Muscle layer of duodenum (tissue), 2 donors: ENCODE measurements at regions not wholly inside any gene's neighbourhood (a gene's known extent, or its start where the extent isn't known, plus 50 kb on each side); places are given as distances from the start of the nearest gene placed in this dataset.
"Not testable (repeated sequence)": the region's sequence is repeated elsewhere in the genome, so short reads cannot be mapped to it uniquely, and the experiment has no call there.

Experiments
- H3K27ac ChIP-seq: one replicate; pipeline ENCODE4 v1.7.0; 2013; ENCODE audit warnings: mild to moderate bottlenecking, low read length
- H3K27me3 ChIP-seq: one replicate; pipeline ENCODE4 v1.7.0; 2013; ENCODE audit warnings: low read depth, mild to moderate bottlenecking, control low read depth, low read length
- H3K36me3 ChIP-seq, 2 donors: one replicate each; pipeline ENCODE4 v1.7.0; 2013; ENCODE audit warnings: low read length in 2 of 2, control low read depth in 1 of 2, mild to moderate bottlenecking in 1 of 2; ENCODE audit not compliant: insufficient read depth in 2 of 2, control insufficient read depth in 1 of 2
- H3K4me1 ChIP-seq, 2 donors: one replicate each; pipeline ENCODE4 v1.7.0; 2013; ENCODE audit warnings: low read length in 2 of 2, mild to moderate bottlenecking in 2 of 2, control low read depth in 1 of 2, moderate library complexity in 1 of 2; ENCODE audit not compliant: insufficient read depth in 2 of 2, control insufficient read depth in 1 of 2
- H3K4me3 ChIP-seq, 2 donors: one replicate each; pipeline ENCODE4 v1.7.0; 2013; ENCODE audit warnings: low read length in 2 of 2, low read depth in 1 of 2, mild to moderate bottlenecking in 1 of 2
- H3K9me3 ChIP-seq, 2 donors: one replicate each; pipeline ENCODE4 v1.7.0; 2013; ENCODE audit warnings: low read length in 2 of 2, control low read depth in 1 of 2, mild to moderate bottlenecking in 1 of 2; ENCODE audit not compliant: control insufficient read depth in 1 of 2
- donor health status: healthy.

DNA sequence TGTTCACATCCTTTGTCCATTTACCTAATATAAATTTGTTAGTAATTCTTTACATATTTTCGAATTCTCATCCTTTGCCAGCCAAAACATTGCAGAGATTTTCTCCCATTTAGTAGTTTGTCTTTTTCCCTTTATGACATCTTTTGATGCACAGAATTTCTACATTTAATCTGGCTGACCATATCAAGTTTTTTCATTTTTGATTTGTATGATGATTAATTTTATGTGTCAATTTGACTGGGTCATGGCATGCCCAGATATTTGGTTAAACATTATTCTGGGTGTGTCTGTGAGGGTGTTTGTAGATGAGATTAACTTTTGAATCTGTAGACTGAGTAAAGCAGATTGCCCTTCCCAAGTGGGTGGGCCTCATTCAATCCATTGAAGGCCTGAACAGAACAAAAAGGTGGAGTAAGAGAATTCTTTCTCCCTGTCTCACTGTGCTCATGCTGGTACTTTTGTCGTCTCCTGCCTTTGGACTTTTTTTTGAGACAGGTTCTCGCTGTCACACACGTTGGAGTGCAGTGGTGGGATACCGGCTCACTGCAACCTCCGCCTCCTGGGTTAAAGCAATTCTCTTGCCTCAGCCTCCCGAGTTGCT is 72.1 kb upstream of the EPB41L1 start:
- peaks cover 0 to 3% of the 10 kb centered on the region in 2 donors for H3K9me3 ChIP-seq
- no peak overlapping the region for H3K4me3 ChIP-seq
- H3K27me3 ChIP-seq, result no peaks in the 10 kb centered on the region
- peaks cover 0 to 3% of the 10 kb centered on the region in 2 donors for H3K4me1 ChIP-seq
- H3K36me3 ChIP-seq, result no peaks in the 10 kb centered on the region
- H3K27ac ChIP-seq, result no peak overlapping the region

DNA sequence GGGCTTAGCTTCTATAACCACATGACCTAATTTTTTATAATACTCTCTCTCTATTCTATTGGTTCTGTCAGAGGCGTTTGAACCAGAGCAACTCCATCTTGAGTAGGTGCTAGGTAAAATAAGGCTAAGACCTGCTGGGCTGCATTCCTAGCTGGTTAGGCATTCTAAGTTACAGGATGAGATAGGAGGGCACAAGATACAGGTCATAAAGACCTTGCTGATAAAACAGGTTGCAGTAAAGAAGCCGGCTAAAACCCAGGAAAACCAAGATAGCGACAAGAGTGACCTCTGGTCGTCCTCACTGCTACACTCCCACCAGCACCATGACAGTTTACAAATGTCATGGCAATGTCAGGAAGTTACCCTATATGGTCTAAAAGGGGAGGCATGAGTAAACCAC is 71.3 kb upstream of the EPB41L1 start:
- not testable (repeated sequence) for H3K36me3 ChIP-seq, H3K27ac ChIP-seq, H3K27me3 ChIP-seq, H3K4me3 ChIP-seq, H3K4me1 ChIP-seq, H3K9me3 ChIP-seq

DNA sequence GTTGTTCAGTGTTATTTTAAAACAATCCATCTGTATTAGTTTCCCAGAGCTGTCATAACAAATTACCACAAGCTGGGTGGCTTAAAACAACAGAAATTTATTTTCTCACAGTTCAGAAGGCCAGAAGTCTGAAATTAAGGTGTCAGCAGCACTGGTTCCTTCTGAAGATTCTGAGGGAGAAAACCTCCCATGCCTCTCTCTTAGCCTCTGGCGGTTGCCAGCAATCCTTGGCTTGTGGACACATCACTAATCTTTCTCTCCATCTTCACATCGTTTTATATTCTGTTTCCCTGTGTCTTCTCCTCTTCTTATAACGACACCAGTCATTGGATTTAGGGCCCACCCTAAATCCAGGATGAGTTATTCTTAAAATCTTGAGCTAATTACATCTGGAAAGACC is 70.2 kb upstream of the EPB41L1 start:
- Histone ChIP-seq H3K4me1 (peaks cover 0 to 3% of the 10 kb centered on the region in 2 donors), H3K4me3 (no peak overlapping the region), H3K9me3 (peaks cover 0 to 3% of the 10 kb centered on the region in 2 donors), H3K36me3 (no peaks in the 10 kb centered on the region), H3K27ac (no peak overlapping the region), H3K27me3 (no peaks in the 10 kb centered on the region)

DNA sequence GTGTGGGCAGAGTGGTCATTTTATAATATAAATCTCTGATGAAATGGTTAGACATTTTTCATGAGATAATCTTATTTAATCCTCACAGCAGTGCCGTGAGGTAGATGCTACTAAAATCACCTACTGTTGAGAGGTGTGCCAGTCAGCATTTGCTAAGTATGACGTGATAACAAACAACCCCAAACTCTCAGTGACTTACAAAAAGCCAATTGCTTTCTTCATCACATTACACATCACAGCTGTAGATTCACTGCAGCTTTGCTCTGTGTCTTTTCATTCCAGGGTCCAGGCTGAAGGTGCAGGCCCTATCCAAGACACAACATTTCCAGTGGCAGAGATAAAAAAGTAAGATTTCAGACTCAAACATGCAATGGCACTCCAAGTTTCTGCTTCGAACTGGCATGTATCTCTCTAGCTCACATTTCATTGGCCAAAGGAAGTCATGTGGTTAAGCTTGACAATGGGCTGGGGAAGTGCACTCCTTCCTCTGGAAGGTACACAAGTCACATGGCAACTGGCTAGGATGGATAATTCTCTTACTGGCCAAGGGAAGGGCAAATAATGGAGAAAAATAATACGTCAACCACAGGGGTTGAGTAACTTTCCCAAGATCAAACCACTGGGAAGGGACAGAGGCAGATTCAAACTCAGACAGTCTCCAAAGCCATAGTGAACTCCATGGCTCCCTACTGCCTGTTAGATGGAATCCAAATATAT is 69.5 kb upstream of the EPB41L1 start:
- Histone ChIP-seq H3K4me1 (peaks cover 0 to 3% of the 10 kb centered on the region in 2 donors), H3K27ac (peak overlapping the region; percentile 46), H3K27me3 (no peaks in the 10 kb centered on the region), H3K36me3 (no peaks in the 10 kb centered on the region), H3K4me3 (no peak overlapping the region), H3K9me3 (peaks cover 0 to 3% of the 10 kb centered on the region in 2 donors)

DNA sequence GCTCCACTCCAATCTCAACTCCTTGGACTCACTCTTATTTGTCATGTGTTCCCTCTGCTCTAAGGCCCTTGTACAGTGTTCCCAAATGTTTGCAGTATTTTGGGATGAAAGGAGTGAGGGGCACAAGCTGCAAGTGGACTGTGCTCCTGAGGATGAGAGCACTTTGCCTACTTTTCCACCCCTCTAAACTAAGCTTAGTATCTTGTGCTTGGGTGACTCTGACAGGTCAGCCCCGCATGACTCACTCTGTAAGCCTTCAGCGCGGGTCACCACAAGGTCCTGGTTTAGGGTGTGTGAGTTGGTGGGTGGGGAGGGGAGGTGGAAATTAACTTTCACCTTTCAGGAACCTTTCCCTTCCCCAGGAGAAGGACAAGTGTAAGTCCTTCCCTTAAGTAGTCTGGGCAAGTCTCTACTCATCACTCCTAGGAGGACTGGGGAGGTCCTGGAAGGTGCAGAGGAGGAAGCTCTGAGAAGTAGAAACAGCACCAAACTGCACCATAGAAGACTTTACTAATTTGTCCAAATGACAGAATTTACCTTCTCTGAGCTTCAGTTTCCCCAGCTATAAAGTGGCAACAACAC is 68.8 kb upstream of the EPB41L1 start:
- H3K27me3 ChIP-seq, result no peaks in the 10 kb centered on the region
- peak overlapping the region; percentile 46 for H3K27ac ChIP-seq
- no peak overlapping the region for H3K4me3 ChIP-seq
- peaks cover 0 to 3% of the 10 kb centered on the region in 2 donors for H3K9me3 ChIP-seq
- no peaks in the 10 kb centered on the region for H3K36me3 ChIP-seq
- peaks cover 0 to 3% of the 10 kb centered on the region in 2 donors for H3K4me1 ChIP-seq

DNA sequence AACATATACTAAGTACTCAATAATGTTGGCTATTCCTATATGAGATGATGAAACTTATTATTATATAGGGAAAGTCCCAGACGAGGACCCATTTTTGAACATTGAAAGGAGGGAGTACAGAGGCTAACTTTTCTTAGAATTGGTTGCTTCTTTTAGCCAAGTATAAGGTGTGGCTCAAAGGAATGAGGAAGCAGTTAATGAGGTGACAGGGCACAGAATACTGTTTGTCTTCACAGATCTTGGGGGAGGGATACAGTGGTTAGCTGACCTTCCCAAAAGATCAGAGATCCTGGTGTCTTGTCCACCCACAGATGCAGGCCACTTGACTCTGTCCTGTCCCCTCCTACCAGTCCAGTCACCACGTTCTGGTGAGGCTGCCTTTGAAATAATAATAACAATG is 67.8 kb upstream of the EPB41L1 start:
- Histone ChIP-seq H3K4me1 (peaks cover 3 to 7% of the 10 kb centered on the region in 2 donors), H3K27me3 (peaks cover 4% of the 10 kb centered on the region), H3K4me3 (no peak overlapping the region), H3K36me3 (no peaks in the 10 kb centered on the region), H3K27ac (no peak overlapping the region), H3K9me3 (peaks cover 0 to 3% of the 10 kb centered on the region in 2 donors)

DNA sequence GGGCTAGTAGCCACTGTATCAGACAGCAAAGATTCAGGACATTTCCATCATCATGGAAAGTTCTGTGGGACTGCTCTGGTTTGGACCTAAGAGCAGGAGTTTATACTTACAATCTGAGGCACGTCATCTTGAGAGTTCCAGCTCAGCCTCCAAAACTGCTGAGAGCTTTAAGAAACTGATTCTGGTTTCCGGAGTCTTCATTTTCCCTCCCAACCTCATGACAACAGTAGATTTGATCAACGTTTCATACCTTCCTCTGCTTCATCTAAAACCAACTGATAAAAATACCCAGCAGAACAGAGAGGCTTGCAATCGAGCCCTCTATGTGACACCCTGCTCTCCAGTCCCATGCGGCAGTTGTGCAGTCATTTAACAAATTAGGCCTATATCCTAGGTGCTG is 64.3 kb upstream of the EPB41L1 start:
- H3K4me3 ChIP-seq, result no peak overlapping the region
- peaks cover 4% of the 10 kb centered on the region for H3K27me3 ChIP-seq
- no peaks in the 10 kb centered on the region for H3K36me3 ChIP-seq
- no peaks in the 10 kb centered on the region for H3K9me3 ChIP-seq
- no peak overlapping the region for H3K27ac ChIP-seq
- H3K4me1 ChIP-seq, result peaks cover 13 to 27% of the 10 kb centered on the region in 2 donors

DNA sequence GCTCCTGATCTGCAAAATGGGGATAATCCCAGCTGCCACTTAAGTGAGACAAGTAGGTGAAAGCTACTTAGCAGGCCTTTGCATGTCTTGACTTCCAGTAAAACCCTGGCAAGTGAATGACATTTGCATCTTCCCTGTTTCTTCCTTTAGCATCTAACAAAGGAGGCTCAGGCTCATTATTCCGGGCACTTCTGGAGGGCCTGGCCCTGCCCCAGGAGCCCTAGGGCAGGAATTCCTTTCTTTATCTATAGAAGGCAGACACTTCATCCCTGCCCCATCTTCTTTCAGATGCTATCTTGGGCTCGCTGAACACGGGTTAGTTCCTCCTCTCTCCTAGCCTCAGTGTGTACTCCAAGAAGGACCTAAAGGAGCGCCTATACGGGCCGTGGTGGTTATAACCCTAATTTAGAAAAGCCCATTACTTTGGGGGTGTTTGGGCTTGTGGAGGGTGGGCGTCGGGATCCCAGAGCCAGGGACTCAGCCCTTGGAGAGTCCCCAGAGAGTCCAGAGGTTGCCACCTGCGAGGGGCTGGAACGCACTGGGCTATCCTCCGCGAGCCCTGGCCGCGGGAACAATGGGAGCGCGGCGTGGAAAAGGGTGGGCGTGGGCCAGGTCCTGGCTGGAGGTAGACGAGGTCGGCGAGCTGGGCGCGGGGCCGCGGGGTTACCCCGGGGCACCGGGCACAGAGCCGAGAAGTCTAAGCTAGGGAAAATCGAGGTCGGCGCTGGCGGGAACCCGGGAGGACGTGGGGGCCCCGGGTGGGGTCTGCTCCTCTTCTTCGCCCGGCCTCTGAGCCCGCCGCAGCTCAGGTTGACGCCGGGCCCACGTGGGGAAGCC is 62.8 kb upstream of the EPB41L1 start:
- Histone ChIP-seq H3K36me3 (no peaks in the 10 kb centered on the region), H3K9me3 (no peaks in the 10 kb centered on the region), H3K27me3 (peaks cover 4% of the 10 kb centered on the region), H3K4me3 (peak overlapping the region in 1 of 2 donors; percentile 90), H3K27ac (no peak overlapping the region), H3K4me1 (peaks cover 13 to 27% of the 10 kb centered on the region in 2 donors)

DNA sequence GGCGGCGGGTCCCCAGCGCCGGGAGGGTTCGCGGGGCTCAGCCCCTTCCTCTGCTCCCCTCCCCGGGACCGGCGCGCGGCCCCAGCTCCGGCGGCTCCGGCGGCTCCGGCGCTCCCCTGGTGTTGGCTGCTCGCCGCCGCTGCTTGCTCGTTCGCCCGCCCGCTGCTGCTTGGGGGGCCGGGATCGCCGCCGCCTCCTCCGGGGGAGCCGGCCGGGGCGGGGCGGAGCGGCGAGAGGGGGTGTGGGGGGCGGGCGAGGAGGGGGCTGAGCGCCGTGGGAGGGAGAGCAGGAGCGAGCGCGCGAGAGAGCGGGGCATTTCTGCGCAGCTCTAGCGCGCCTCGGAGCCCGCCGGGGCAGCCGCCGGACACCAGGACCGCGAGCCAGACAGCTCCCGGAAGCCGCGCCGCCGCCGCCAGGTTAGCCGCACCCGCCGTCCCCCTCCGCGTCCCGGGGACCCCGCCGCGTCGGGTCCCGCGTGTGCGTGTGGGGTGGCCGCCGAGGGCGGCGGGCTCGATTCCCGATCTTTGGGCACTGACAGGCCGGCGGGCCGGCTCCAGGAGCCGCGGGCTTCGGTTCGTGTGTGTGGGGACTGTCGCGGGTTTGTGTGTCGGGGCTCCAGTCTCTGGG is 62.0 kb upstream of the EPB41L1 start:
- H3K9me3 ChIP-seq, result no peaks in the 10 kb centered on the region
- H3K4me1 ChIP-seq, result peaks cover 13 to 27% of the 10 kb centered on the region in 2 donors
- H3K27me3 ChIP-seq, result peaks cover 4% of the 10 kb centered on the region
- no peaks in the 10 kb centered on the region for H3K36me3 ChIP-seq
- H3K27ac ChIP-seq, result no peak overlapping the region
- peak overlapping the region; percentile 74 to 90 for H3K4me3 ChIP-seq

DNA sequence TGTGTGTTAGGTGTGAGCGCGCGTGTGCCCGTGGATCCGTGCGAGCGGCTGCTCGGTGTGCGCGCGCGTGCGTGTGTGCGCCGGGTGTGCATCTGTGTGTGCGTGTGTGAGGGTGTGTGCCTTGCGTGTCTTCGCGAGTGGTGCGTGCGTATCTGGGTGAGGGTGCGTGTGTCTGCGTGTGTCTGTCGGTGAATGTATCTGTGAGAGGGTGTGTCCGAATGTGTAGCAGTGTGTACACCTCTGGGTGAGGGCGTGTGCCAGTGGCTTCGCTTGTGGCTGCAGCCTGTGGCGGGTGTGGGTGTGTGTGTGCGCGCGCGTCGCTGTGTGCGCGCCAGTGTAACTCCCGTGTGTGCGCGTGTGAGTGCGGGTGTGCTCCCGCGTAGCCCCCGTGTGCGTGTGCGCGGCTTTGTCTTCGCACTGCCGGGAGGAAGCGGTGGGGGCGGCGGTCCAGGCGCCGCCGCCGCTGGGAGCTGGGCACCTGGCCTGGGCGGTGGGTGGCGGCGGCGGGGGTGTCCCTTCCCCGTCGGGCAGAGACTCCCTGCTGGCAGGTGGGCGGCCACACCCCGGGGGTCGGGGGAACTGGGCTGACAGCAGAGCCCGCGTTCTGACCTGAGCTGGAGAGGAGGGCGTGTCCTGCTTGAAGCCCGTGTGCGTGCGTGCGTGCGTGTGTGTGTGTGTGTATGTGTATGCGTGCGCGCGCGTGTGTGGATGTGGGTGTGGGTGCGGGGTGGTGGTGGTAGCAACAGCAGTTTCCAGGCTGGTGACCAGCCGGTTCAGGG is 61.3 kb upstream of the EPB41L1 start:
- Histone ChIP-seq H3K27me3 (peaks cover 4% of the 10 kb centered on the region), H3K36me3 (no peaks in the 10 kb centered on the region), H3K4me1 (peaks cover 18 to 27% of the 10 kb centered on the region in 2 donors), H3K9me3 (no peaks in the 10 kb centered on the region), H3K27ac (no peak overlapping the region), H3K4me3 (peak overlapping the region; percentile 74 to 90)
